HG03520 (cell line): ENCODE measurements at regions not wholly inside any gene's neighbourhood (a gene's known extent, or its start where the extent isn't known, plus 50 kb on each side); places are given as distances from the start of the nearest gene placed in this dataset.

Source experiments
- ATAC-seq: cut with Tn5 transposase; IDR thresholded peaks from one replicate; pipeline ENCODE4 v1.9.1; 2021; ENCODE audit warnings: mild to moderate bottlenecking, moderate library complexity; ENCODE audit not compliant: unreplicated experiment

DNA sequence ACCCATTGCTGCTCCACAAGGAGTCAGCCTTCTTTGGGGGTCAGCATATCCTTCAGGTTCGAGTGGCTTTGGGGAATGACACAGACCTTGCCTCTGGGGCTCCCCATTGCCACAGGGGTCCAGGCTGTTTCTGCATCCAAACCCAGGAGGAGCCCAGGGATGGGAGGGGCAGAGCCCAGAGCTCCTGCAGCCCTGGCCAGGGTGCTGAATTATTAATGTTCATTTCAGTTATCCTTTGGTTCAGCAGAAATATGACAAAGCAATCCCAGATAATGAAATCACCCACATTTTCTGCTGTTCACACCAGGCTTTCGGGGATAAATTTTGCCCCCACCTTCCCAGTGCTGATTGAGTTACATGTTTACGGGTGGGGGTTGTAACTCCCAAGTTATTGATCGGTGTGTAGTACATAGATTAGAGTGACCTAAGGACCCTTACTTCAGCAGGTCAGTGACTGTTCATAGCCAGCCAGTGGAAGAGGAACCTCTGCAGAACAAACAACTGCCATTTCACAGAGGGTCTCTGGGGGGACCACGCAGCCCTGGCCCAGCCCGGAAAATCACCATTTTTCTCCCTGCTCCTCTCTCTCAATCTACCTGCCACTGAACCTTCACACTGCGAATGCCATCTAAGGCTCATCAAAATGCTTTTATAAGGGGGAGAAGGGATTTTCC lies 240.3 kb upstream of the N4BP1 start:
- no peak for ATAC-seq

DNA sequence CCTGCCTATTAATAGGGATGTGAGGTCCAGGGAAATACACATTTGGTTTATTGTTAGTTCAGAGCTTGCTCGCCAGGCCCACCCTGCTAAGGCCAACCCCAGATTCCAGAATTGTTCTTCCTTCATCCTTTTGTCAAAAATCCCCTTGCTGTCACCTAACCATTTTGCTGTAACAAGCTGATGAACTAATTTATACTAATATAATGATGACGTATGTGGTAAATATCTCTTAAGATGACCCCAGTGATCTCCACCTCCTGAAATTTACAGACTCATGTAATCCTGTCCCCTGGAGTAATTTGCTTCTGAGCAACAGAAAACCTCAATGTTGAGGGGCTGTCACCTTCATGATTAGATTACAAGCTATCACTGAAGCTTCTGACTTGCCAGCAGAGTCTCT lies 236.3 kb upstream of the N4BP1 start:
- no peak for ATAC-seq

DNA sequence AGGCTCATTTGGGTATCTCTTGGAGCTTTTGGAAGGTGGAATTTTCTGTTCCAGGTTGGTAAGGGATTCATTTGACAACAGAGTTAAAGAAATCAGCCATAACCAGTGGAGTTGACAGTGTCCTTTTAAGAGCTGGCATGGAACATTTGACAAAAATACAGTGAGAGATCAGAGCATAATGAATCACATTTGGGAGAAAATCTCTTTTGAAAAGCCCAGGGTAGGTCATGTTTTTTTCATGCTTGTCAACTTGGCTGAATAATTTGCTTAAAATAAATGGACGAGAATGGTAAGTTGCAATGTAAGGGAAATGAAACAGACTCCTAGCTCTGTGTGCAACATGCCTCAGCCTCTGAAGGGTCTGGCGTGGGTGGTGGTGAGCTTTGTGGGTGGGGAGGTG lies 235.3 kb upstream of the N4BP1 start:
- ATAC-seq, result no peak

DNA sequence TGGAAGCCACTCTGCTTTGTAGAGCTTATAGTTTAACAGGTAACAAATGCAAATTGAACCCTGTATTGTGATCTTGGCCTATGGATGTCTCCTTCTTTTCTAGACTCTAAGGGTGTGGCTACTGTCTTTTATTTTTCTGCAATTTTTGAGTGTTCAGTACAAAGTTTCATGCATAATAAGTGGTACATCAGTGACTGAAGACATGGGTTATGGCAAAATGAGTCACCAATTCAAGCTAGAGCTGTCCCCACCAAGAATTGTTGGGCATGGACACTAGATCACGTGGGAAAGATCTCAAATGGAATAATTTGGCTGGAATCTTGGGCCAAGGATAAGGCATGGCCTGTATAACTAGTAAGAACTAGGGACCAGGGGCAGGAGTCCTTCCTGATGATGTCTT lies 228.4 kb upstream of the N4BP1 start:
- no peak for ATAC-seq

DNA sequence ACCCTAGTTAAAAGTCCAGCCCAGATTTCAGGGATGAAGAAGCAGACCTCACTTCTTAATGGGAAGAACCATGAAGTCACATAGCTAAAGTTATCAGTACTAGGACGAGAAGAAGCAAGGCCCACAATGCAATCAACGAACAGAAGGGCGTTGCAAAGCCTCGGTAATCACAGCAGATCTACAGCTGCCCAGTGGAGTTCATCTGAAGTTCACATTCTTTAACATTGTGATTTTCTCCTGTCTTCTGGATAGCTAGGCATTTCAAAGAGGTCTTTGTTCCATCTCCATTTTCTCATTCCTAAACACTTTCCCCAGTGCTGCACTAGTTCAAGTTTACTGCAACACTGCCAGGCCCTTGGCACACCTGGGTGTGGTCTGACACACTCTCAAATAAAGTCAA lies 226.7 kb upstream of the N4BP1 start:
- ATAC-seq, result no peak

DNA sequence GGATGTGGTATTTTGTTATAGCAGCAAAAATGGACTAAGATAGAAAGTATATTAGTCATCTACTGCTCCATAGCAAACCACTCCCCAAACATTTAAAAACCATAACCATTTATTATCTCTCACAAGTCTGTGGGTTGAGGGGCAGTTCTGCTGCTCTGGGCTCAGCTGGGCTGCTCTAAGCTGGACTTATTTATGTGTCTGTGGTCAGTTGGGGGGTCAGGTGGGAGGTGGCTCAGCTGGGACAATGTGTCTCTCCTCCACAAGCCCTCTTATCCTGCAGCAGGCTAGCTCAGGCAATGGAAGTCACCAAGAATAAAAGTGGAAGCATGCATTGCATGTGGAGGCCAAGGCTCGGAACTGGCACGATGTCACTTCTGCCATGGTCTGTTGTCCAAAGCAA lies 226.1 kb upstream of the N4BP1 start:
- ATAC-seq, result no peak

DNA sequence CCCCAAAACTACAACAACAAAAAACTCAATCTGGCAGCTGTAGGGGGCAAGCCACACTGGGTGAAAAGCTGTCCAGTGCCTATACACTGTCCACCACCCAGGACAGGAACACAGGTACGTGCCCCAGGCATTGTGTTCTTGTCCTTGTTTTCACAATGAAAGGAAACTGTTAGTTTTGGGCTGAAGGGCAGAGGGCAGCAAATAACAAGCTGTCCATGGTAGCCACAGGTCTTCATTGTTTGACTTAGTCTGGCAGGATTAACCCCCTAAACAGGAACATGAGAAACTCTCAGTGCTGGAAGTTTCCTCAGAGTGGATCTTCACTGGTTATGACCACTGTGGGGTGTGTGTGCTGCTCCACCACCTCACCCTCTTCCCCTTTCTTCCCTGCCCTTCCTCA lies 224.6 kb upstream of the N4BP1 start:
- no peak for ATAC-seq

DNA sequence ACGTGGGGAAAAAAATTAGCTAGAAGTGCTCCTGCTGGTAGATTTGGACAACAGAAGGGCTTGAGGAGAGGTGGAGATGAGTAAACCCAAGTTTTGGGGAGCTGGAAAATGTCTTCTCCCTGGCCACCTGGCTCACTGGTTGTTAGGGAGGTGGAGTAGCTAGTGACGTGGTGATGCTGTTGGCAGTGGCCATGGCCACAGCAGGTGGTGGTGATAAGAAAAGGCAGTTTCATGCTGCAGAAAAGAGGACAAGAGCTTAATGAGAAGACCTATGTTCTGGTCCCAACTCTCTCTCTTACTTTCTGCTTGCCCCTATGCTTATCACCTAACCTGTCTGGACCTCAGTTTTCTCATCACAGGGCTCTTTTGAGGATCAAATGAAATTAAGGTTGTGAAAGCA lies 223.5 kb upstream of the N4BP1 start:
- no peak for ATAC-seq

DNA sequence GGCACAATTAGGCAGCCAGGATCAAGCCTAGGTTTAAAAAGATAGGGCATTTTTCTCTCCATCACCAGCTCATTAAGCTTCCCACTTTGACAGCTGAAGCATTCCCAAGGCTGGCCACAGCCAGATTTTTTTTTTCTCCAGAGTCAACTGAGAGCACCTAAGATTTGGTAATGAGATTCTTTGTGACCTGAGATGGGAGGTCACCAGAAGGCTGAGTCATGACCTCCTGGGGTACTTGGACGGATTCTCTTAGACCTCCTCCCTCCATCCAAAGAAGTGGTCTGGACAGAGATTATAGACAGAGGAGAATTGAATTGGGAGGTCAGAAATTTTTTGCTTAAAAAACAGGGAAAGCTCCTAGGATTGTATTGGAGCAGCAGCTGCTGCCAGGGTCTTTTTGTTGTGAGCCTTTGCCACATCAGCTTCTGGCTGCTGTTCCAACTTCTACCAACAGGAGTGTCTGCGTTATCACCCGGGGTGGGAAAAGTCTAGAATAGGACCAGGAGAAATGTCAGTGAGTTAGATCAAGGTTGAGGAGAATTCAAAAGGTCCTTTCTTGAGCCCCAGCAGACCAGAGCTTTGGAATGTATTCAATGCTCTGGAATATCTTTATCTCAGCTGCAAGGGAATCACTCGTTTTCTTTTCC lies 221.2 kb upstream of the N4BP1 start:
- ATAC-seq, result no peak

DNA sequence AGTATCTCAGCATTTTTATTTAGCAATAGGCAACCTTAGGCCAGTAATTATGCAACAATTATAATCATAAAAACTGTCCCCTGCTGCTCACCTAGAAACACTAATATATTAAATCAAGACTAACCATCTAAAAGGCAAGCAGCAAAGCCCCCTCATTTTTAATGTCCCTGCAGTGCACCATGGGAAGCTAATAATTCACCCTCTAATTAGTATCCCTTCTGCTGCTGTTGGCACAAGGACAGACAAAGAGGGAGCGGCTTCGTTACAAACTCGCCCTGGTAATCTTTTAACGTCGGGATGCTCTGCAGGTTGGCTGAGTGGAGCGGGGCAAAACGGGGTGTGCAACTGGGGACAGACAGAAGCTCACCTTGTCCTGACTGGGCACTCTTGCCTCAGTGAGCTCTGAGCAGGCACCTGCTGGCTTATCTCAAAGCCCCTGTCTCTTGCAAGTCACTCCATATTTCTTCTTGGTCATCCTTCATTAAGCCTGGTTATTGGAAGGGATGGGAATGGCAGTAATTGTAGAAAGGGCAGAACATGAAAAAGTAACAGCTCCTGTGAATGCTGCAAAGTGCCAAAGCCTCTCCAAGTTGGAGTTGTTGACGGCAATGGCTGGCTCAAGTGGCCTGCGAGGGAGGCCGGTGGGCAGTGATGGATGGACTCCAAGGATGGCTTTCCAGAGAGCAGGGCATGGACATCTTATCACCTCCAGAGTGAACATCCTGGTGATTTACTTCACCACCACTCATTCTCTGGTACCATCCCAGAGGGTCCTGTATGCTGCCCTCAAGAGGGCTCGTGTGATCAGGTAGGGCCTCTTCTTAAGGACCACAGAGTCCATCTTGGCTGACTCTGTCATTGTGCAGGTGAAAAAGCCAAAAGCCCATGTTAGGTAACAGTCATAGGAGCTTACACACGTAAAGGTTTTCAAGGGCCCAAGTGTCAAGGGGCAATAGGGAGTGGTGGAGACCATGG lies 219.6 kb upstream of the N4BP1 start:
- ATAC-seq, result no peak

DNA sequence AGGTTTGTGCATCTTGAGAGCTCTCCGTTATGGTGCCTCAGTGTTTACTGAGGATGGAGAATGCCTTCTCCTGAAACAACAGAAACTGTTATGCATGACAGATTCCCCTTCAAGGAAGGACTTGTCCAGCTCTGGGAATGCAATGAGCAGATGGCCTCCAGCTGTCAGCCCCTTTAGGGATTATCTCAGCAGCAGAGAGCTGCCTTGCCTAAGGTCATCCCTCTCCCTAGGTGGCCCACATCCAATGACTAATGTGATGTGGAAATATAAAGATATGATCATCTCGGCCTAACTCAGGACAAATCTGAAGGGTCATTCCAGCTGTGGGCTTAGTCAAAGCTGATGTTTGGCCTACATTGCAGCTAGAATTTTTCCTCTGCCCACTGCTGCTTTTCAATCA lies 214.3 kb upstream of the N4BP1 start:
- no peak for ATAC-seq

DNA sequence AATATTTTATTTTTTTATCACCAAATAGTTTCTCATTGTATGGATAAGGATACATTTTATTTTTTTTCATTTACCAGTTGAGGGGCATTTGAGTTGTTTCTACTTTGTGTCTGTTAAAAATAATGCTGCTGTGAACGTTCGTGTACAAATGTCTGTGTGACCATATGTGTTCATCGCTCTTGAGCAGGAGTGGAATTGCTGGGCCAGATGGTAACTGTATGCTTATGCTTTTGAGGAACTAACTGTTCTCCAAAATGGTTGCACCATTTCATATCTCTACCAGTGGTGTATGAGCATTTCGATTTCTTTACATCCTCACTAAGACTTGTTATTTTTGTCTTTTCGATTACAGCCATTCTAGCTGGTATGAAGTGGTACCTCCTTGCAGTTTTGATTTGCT lies 212.5 kb upstream of the N4BP1 start:
- ATAC-seq, result no peak

DNA sequence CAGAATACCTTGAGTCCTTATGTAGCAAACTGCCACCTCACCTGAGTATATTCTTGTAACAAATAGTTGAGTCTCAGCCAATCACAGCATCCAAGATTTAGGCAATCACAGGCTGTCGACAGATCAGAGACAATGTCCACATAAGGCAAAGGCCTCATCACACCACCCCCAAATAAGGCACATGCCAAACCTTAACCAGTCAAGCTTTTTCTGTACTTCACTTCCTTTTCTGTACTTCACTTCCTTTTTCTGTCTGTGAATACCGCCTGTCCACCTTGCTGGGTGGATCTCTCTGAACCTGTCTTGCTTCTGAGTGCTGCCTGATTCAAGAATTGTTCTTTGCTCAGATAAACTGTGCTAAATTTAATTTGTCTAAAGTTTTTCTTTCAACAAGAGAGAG lies 210.4 kb upstream of the N4BP1 start:
- no peak for ATAC-seq

DNA sequence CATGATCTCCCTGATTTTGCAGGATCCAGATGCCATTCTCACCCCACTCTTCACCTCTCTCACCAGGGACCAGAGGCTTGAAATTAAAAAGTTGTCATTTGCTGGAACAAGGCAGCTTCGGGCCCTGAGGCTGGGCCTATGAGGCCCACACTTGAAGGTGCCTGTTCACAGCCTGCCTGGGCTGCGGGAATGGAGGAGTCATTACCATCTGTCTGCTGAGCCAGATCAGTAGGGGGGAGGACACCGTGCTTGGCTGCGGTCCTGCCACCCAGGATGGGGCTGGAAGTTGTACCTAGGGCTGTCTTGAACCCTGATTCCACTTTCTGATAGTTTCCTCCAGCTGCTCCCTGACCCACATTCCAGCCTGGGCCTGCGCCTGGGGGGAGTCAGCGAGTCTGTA lies 208.3 kb upstream of the N4BP1 start:
- ATAC-seq, result no peak

DNA sequence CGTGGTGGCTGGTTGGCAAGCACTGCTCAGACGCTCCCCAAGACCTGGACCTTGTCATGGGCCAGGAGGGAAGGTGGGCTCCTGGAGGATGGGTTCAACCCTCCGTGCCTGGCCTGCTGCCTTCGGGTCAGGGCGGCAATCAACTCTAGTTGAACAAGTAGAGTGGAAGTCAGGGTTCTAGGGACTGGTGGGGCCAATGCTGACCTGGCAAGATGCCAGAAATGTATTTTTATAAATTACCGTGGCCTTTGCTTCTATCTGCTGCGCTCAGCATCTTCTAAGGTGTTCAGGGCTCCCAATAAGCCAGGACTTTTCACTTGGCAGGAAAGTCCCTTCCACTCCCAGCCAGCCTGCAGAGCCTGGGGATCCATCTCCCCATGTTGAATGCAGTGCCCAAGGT lies 207.1 kb upstream of the N4BP1 start:
- no peak for ATAC-seq

DNA sequence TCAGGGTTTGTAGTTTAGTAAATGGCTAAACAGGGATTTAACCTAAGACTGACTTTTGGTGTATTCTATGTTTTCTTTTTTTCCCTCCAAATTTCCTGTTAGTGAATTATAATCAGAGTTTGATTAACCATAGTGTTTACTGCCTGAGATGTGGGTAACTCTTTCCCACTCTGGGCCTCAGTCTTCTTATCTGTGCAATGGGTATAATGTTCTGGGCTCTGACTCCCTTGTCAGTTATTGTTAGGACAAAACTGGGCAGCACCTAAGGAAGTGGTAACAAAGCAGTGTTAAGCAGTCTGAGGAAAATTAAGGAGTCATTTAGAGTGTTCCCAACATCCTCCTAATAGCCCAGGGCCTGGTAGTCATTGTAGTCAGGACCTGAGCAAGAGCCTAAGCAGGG lies 206.4 kb upstream of the N4BP1 start:
- ATAC-seq, result no peak

DNA sequence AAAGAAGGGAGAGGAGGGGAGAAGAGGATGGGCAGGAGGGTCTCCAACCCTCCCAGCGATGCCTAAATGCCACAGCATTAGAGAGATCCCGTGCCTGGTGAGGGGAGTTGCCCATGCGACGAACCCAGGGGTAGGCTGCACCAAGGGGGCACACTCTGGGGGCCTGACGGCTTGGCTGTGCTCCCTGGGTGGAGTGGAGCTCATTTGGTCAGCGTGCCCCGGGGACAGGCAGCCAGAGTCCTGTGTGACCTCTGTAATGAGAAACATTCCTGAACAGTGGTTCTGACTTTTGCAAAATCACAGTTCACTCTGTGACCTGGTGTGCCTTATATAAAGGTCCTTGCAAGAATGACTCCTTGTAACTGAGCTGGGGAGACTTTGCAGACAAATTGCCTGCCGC lies 205.0 kb upstream of the N4BP1 start:
- no peak for ATAC-seq

DNA sequence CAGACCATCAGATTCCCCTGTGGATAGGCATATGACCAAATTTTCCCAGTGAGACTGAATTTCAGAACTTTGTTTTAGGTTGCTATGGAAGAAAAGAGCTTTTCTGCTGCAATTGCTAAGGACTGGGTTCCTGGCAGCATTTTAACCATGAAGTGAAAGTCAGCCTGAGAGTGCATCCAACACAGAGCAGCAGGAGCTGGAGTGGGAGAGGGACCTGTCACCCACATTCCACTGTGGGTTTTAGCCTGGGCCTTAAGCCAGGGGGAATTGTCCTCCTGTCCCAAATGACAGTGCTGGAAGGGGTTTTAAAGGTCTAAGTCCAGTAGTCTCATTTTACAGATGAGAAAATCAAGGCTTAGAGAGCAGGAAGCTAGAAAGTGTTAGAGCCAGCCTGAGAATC lies 203.5 kb upstream of the N4BP1 start:
- no peak for ATAC-seq

DNA sequence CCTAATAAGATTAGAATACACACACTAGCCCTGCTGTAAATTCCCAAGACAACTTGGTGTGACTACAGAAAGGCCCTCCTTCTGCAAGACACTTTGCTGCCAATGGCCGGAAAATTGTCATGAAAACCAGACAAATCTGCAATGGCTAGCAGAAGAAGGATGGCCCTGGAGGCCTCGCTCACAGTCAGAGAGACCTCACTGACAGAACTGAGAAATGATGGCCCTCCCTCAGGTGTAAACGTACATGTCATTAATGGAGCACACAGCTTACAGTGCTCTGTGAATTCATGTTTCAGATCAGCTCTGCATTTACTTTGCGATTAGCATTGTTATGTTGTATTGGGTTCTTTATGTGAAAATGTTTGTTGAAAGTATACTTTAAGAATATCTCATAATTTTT lies 202.9 kb upstream of the N4BP1 start:
- no peak for ATAC-seq

DNA sequence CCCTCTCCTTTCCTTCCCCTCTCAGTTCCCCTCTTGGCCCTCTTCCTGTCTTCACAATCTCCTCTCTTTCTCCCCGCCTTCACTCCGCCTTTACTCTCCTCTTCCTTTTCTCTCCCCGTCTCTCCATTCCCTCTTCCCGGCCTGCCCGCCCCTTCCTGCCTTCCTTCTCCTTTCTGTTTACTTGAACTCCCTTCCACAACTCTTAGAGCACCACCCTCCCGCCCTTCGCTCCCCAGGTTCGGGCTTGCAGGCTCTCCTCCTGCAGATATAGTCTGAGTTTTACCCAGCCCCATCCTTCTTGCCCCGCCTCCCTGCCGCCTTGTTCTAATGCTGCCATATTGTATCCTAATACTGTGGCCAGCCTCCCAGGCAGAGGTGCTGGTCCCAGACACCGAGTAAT lies 201.5 kb upstream of the N4BP1 start:
- no peak for ATAC-seq

DNA sequence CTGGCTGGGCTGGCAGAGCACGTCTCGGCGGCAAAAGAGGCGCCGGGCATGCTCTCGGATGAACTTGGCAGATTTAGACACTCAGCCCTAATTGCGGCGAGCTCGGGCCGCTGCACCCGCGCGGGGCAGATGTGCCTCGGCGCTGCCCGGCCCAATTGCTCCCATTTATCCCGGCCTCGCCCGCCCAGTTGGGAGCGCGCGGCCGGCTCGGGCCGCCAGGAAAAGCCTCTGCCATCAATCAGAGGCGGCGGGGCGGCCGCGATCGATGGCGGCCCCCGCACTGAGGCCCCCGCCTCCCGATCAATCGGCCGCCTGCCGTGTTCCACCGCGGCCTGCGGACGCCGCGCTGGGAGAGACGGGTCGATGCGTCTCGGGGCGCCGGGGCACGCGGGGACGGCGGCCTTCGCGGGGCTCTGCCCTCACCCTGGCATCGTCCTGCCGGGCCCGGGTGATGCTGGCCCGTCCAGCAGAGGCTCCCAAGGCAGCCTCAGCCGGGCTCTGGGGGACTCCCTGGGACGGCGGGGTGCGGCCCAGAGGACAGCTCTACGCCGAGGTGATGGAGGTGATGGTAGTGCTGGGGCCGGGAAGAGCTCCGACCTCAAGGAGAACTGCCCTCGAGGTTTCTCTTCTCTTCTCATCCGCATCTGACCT lies 200.9 kb upstream of the N4BP1 start:
- no peak for ATAC-seq

DNA sequence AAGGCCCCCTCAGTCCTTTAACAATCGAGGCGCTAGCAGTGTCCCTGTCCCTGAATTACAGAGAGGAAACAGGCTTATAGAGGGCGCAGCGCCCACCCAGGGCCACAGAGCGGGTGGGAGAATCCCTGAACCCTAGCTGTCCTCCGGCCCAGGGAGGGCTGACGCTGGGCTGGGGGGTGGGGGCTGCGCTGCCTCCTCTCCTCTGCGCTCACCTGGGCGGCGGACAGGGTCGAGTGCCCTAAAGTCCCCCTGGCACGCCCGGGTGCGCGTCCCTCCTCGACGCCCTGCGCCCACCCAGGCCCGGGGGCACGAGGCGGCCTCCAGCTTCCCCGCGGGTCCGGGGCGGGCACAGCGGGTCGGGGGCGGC lies 200.4 kb upstream of the N4BP1 start:
- ATAC-seq, result no peak
